Fibroblast of lung (primary cell): ENCODE measurements at regions not wholly inside any gene's neighbourhood (a gene's known extent, or its start where the extent isn't known, plus 50 kb on each side); places are given as distances from the start of the nearest gene placed in this dataset.
A peak's percentile ranks its signal among the peaks of the same experiment; 100 is the strongest.

Source experiments
- DNase-seq, 2 donors: peaks; one replicate each; pipeline versions ENCODE4 v3.0.0 to v3.0.0-alpha.2; 2010; ENCODE audit warnings: low read depth in 2 of 2
- H2AFZ ChIP-seq: 2 replicates; pipeline ENCODE4 v1.5.1; 2012; ENCODE audit warnings: low read length, control low read depth, inconsistent platforms
- H3K27ac ChIP-seq: 2 replicates; pipeline ENCODE4 v1.5.1; 2011; ENCODE audit warnings: low read length, control low read depth; ENCODE audit not compliant: insufficient read depth
- H3K27me3 ChIP-seq: 2 replicates; pipeline ENCODE4 v1.5.1; 2011; ENCODE audit warnings: mild to moderate bottlenecking, low read length; ENCODE audit not compliant: control insufficient read depth, insufficient read depth
- H3K36me3 ChIP-seq: 2 replicates; pipeline ENCODE4 v1.5.1; 2011; ENCODE audit warnings: low read length; ENCODE audit not compliant: control insufficient read depth, insufficient read depth
- H3K4me1 ChIP-seq: 2 replicates; pipeline ENCODE4 v1.5.1; 2011; ENCODE audit warnings: low read length; ENCODE audit not compliant: control insufficient read depth, insufficient read depth; ENCODE audit errors: extremely low read depth
- H3K4me2 ChIP-seq: 2 replicates; pipeline ENCODE4 v1.5.1; 2011; ENCODE audit warnings: low read length, control low read depth; ENCODE audit not compliant: insufficient read depth; ENCODE audit errors: extremely low read depth
- H3K4me3 ChIP-seq, 4 experiments: fragments of 200-600 bp in 1 of 4; sonication (generic) in 1 of 4; replicated peaks in 1 of 4; 2 replicates each; pipeline ENCODE4 v1.5.1; 2011 to 2016; ENCODE audit warnings: low read length in 4 of 4, low read depth in 3 of 4, mild to moderate bottlenecking in 3 of 4, control low read depth in 2 of 4, inconsistent platforms in 1 of 4, mixed read lengths in 1 of 4; ENCODE audit not compliant: insufficient read depth in 1 of 4; ENCODE audit errors: control extremely low read depth in 1 of 4
- H3K79me2 ChIP-seq: 2 replicates; pipeline ENCODE4 v1.5.1; 2012; ENCODE audit warnings: mild to moderate bottlenecking, low read length, inconsistent platforms; ENCODE audit not compliant: control insufficient read depth, insufficient read depth
- H3K9ac ChIP-seq: 2 replicates; pipeline ENCODE4 v1.5.1; 2011; ENCODE audit warnings: mild to moderate bottlenecking, low read length, control low read depth; ENCODE audit not compliant: insufficient read depth
- H3K9me3 ChIP-seq: 2 replicates; pipeline ENCODE4 v1.5.1; 2012; ENCODE audit warnings: low read depth, low read length; ENCODE audit not compliant: control insufficient read depth, insufficient read depth
- H4K20me1 ChIP-seq: 2 replicates; pipeline ENCODE4 v1.5.1; 2011; ENCODE audit warnings: low read length; ENCODE audit not compliant: control insufficient read depth, insufficient read depth; ENCODE audit errors: extremely low read depth
- EZH2 ChIP-seq: IDR thresholded peaks from 2 replicates; pipeline ENCODE4 v1.5.1; 2012; ENCODE audit warnings: low read length, control low read depth, mild to moderate bottlenecking; ENCODE audit errors: missing control alignments
- TF ChIP-seq, protein P1 (sequence below), 2 donors: IDR thresholded peaks in 1 of 2; conservative IDR thresholded peaks in 1 of 2; 1 replicate in 1 of 2; 2 replicates in 1 of 2; pipeline ENCODE4 v1.5.1; 2011 to 2012; ENCODE audit warnings: low read length in 2 of 2, control low read depth in 1 of 2, inconsistent platforms in 1 of 2, low read depth in 1 of 2, mild to moderate bottlenecking in 1 of 2

GRCh38 chr13:109595471-109595870 lies 190.9 kb downstream of the IRS2 start:
- H2AFZ ChIP-seq, result no peak overlapping the region
- no peak overlapping the region for H3K27ac ChIP-seq
- no peaks in the 10 kb centered on the region for H4K20me1 ChIP-seq
- H3K27me3 ChIP-seq, result no peaks in the 10 kb centered on the region
- no peaks in the 10 kb centered on the region for H3K9me3 ChIP-seq
- no peaks in the 10 kb centered on the region for H3K79me2 ChIP-seq
- H3K4me1 ChIP-seq, result no peaks in the 10 kb centered on the region
- peak in 1 of 2 donors; percentile 16 for DNase-seq
- H3K36me3 ChIP-seq, result no peaks in the 10 kb centered on the region
- no peak overlapping the region for H3K4me2 ChIP-seq
- no peak overlapping the region for H3K9ac ChIP-seq
- H3K4me3 ChIP-seq, result no peak overlapping the region
- TF ChIP-seq, protein P1, sequence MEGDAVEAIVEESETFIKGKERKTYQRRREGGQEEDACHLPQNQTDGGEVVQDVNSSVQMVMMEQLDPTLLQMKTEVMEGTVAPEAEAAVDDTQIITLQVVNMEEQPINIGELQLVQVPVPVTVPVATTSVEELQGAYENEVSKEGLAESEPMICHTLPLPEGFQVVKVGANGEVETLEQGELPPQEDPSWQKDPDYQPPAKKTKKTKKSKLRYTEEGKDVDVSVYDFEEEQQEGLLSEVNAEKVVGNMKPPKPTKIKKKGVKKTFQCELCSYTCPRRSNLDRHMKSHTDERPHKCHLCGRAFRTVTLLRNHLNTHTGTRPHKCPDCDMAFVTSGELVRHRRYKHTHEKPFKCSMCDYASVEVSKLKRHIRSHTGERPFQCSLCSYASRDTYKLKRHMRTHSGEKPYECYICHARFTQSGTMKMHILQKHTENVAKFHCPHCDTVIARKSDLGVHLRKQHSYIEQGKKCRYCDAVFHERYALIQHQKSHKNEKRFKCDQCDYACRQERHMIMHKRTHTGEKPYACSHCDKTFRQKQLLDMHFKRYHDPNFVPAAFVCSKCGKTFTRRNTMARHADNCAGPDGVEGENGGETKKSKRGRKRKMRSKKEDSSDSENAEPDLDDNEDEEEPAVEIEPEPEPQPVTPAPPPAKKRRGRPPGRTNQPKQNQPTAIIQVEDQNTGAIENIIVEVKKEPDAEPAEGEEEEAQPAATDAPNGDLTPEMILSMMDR (conservative IDR thresholded peaks at IDR 0.05 in 1 of 2, IDR thresholded peaks at IDR 0.05 in 1 of 2; ENCODE audit: low read depth in 1 of 2, low read length in 2 of 2), result no peak
- no peak for TF ChIP-seq EZH2

- no peak overlapping the region for H3K4me2 ChIP-seq
- H3K9ac ChIP-seq, result no peak overlapping the region
- no peaks in the 10 kb centered on the region for H3K27me3 ChIP-seq
- H3K4me3 ChIP-seq, result no peak overlapping the region
- no peak for DNase-seq
- TF ChIP-seq EZH2, result no peak
- TF ChIP-seq, protein P1 (conservative IDR thresholded peaks at IDR 0.05 in 1 of 2, IDR thresholded peaks at IDR 0.05 in 1 of 2; ENCODE audit: low read depth in 1 of 2, low read length in 2 of 2), result no peak
- no peaks in the 10 kb centered on the region for H3K36me3 ChIP-seq
- H3K9me3 ChIP-seq, result no peaks in the 10 kb centered on the region
- H2AFZ ChIP-seq, result no peak overlapping the region
- H3K79me2 ChIP-seq, result no peaks in the 10 kb centered on the region
- H4K20me1 ChIP-seq, result no peaks in the 10 kb centered on the region
- H3K27ac ChIP-seq, result no peak overlapping the region
- H3K4me1 ChIP-seq, result no peaks in the 10 kb centered on the region
Measured at GRCh38 chr13:109593230-109593629, 193.2 kb downstream of the IRS2 start.

DNA sequence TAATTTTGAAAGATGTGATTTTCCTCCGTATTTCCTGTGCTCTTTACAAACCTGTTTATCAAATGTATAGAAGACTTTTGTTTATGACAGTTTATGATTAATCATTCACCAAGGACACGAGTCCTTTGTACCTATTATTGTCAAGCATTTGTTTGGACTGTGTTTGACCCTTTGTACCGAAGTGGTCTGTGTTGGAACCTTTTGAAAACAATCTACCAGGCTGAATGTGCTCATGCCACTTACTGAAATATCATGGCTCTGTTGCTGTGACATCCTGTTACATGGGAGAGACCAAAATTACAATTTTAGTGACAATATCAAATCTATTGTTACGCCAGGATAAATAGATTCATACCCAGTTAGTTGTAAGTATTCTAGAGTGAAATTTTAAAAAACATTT lies 193.6 kb downstream of the IRS2 start:
- no peaks in the 10 kb centered on the region for H3K27me3 ChIP-seq
- H4K20me1 ChIP-seq, result no peaks in the 10 kb centered on the region
- H3K4me2 ChIP-seq, result no peak overlapping the region
- no peaks in the 10 kb centered on the region for H3K4me1 ChIP-seq
- DNase-seq, result no peak
- no peak overlapping the region for H3K4me3 ChIP-seq
- no peaks in the 10 kb centered on the region for H3K9me3 ChIP-seq
- no peaks in the 10 kb centered on the region for H3K79me2 ChIP-seq
- H3K27ac ChIP-seq, result no peak overlapping the region
- H3K9ac ChIP-seq, result no peak overlapping the region
- H2AFZ ChIP-seq, result no peak overlapping the region
- H3K36me3 ChIP-seq, result no peaks in the 10 kb centered on the region
- TF ChIP-seq, protein P1 (conservative IDR thresholded peaks at IDR 0.05 in 1 of 2, IDR thresholded peaks at IDR 0.05 in 1 of 2; ENCODE audit: low read depth in 1 of 2, low read length in 2 of 2), result no peak
- TF ChIP-seq EZH2, result no peak
